GM21576 (cell line): ENCODE measurements at regions not wholly inside any gene's neighbourhood (a gene's known extent, or its start where the extent isn't known, plus 50 kb on each side); places are given as distances from the start of the nearest gene placed in this dataset.
"Not testable (repeated sequence)": the region's sequence is repeated elsewhere in the genome, so short reads cannot be mapped to it uniquely, and the experiment has no call there.

Experiments used
- ATAC-seq: cut with Tn5 transposase; IDR thresholded peaks from one replicate; pipeline ENCODE4 v1.9.1; 2021; ENCODE audit warnings: mild to moderate bottlenecking, moderate library complexity; ENCODE audit not compliant: unreplicated experiment

GRCh38 chr14:82029038-82029437, 495.4 kb upstream of the SEL1L start:
- ATAC-seq: no peak

- no peak for ATAC-seq
These were observed 501.7 kb upstream of the SEL1L start for GRCh38 chr14:82035397-82035796.

GRCh38 chr14:82038066-82038465, 504.4 kb upstream of the SEL1L start:
- ATAC-seq: not testable (repeated sequence)

- ATAC-seq: no peak
These were observed 511.7 kb upstream of the SEL1L start for GRCh38 chr14:82045339-82045738.

- ATAC-seq: no peak
These were observed 513.0 kb upstream of the SEL1L start for GRCh38 chr14:82046512-82047226.

- no peak for ATAC-seq
These were observed 514.3 kb upstream of the SEL1L start for GRCh38 chr14:82047777-82048470.

GRCh38 chr14:82052778-82053177, 519.1 kb upstream of the SEL1L start:
- ATAC-seq: no peak

- no peak for ATAC-seq
These were observed 522.0 kb upstream of the SEL1L start for GRCh38 chr14:82055515-82056115.

GRCh38 chr14:82060219-82060618, 526.6 kb upstream of the SEL1L start:
- no peak for ATAC-seq

GRCh38 chr14:82067221-82067875, 533.7 kb upstream of the SEL1L start:
- ATAC-seq: no peak

GRCh38 chr14:82070040-82070439, 536.4 kb upstream of the SEL1L start:
- no peak for ATAC-seq

GRCh38 chr14:82070753-82071152, 537.1 kb upstream of the SEL1L start:
- no peak for ATAC-seq

- ATAC-seq: no peak
These were observed 539.9 kb upstream of the SEL1L start for GRCh38 chr14:82073547-82073946.

GRCh38 chr14:82075566-82075965, 541.9 kb upstream of the SEL1L start:
- ATAC-seq: no peak

GRCh38 chr14:82079553-82079952, 545.9 kb upstream of the SEL1L start:
- ATAC-seq: no peak

- no peak for ATAC-seq
These were observed 546.7 kb upstream of the SEL1L start for GRCh38 chr14:82080370-82080769.

- ATAC-seq: no peak
These were observed 551.2 kb upstream of the SEL1L start for GRCh38 chr14:82084813-82085212.

- no peak for ATAC-seq
These were observed 557.4 kb upstream of the SEL1L start for GRCh38 chr14:82091097-82091496.

GRCh38 chr14:82094829-82095345, 561.2 kb upstream of the SEL1L start:
- no peak for ATAC-seq

GRCh38 chr14:82104013-82104412, 570.4 kb upstream of the SEL1L start:
- no peak for ATAC-seq

- ATAC-seq: no peak
These were observed 578.7 kb upstream of the SEL1L start for GRCh38 chr14:82112210-82112839.
